WERI-Rb-1 (cell line): ENCODE measurements at regions not wholly inside any gene's neighbourhood (a gene's known extent, or its start where the extent isn't known, plus 50 kb on each side); places are given as distances from the start of the nearest gene placed in this dataset.

Experiments
- DNase-seq: peaks from one replicate; pipeline ENCODE4 v3.0.0-alpha.2; 2020
- H3K27ac ChIP-seq: fragments of 250-450 bp; sonication (Bioruptor Pico); 2 replicates; pipeline ENCODE4 v1.5.1; 2020; ENCODE audit warnings: mild to moderate bottlenecking, moderate library complexity
- H3K27me3 ChIP-seq: fragments of 250-450 bp; sonication (Bioruptor Pico); 2 replicates; pipeline ENCODE4 v1.5.1; 2021; ENCODE audit warnings: mild to moderate bottlenecking, low read depth, moderate library complexity; ENCODE audit not compliant: insufficient read depth, severe bottlenecking
- H3K36me3 ChIP-seq: fragments of 250-450 bp; sonication (Bioruptor Pico); 2 replicates; pipeline ENCODE4 v1.5.1; 2020; ENCODE audit warnings: mild to moderate bottlenecking, moderate library complexity
- H3K4me3 ChIP-seq: 2 replicates; pipeline ENCODE4 v1.5.1; 2011; ENCODE audit warnings: low read depth, mild to moderate bottlenecking, control low read depth, low read length
- H3K9me3 ChIP-seq: fragments of 250-450 bp; sonication (Bioruptor Pico); 2 replicates; pipeline ENCODE4 v1.5.1; 2021; ENCODE audit warnings: mild to moderate bottlenecking, moderate library complexity; ENCODE audit not compliant: severe bottlenecking
- TF ChIP-seq, protein P1 (sequence below): IDR thresholded peaks from 2 replicates; pipeline ENCODE4 v1.5.1; 2011; ENCODE audit warnings: low read depth, mild to moderate bottlenecking, control low read depth, inconsistent platforms, low read length

DNA sequence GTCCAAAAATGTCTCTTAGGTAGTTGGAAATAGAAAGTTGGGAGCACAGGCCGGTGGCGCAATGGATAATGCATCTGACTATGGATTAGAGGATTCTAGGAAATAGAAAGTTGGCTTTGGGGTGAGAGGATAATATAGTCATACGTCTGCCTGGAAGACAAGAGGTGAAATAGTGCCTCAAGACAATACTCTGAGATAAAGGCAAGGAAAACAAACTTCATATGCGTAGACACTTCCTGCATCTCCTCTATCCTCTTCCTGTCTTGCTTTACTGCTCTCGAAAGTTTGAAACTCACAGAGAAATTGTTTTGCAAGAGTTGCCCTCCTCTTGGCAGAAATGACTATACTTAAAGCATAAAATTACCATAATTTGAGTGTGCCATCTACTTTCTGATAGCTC is 153.2 kb upstream of the FBXL7 start:
- TF ChIP-seq, protein P1, sequence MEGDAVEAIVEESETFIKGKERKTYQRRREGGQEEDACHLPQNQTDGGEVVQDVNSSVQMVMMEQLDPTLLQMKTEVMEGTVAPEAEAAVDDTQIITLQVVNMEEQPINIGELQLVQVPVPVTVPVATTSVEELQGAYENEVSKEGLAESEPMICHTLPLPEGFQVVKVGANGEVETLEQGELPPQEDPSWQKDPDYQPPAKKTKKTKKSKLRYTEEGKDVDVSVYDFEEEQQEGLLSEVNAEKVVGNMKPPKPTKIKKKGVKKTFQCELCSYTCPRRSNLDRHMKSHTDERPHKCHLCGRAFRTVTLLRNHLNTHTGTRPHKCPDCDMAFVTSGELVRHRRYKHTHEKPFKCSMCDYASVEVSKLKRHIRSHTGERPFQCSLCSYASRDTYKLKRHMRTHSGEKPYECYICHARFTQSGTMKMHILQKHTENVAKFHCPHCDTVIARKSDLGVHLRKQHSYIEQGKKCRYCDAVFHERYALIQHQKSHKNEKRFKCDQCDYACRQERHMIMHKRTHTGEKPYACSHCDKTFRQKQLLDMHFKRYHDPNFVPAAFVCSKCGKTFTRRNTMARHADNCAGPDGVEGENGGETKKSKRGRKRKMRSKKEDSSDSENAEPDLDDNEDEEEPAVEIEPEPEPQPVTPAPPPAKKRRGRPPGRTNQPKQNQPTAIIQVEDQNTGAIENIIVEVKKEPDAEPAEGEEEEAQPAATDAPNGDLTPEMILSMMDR = no peak
- Histone ChIP-seq H3K27ac (no peak overlapping the region), H3K9me3 (no peaks in the 10 kb centered on the region), H3K4me3 (no peak overlapping the region), H3K36me3 (no peaks in the 10 kb centered on the region), H3K27me3 (no peaks in the 10 kb centered on the region)
- no peak for DNase-seq

DNA sequence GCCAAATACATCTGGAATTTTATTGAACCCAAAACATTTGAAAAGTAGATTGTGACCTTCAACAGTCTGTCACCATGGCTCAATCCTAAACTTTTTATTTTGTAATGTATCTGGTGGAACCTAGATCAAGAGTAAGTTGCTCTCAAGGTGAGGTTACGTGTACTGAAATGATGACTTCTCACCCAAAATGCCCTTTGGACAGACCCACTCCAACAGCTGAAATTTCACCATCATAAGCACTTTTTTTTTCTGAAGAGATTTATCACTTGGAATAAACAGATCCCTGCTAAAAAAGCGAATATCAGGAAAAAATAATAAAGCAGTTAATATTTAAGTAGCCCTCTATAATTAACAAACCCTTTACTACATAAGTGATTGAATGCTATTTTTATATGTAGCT is 155.0 kb upstream of the FBXL7 start:
- H3K27ac ChIP-seq = no peak overlapping the region
- no peak overlapping the region for H3K4me3 ChIP-seq
- H3K36me3 ChIP-seq = no peaks in the 10 kb centered on the region
- H3K27me3 ChIP-seq = no peaks in the 10 kb centered on the region
- TF ChIP-seq, protein P1 = no peak
- no peaks in the 10 kb centered on the region for H3K9me3 ChIP-seq
- DNase-seq = no peak

DNA sequence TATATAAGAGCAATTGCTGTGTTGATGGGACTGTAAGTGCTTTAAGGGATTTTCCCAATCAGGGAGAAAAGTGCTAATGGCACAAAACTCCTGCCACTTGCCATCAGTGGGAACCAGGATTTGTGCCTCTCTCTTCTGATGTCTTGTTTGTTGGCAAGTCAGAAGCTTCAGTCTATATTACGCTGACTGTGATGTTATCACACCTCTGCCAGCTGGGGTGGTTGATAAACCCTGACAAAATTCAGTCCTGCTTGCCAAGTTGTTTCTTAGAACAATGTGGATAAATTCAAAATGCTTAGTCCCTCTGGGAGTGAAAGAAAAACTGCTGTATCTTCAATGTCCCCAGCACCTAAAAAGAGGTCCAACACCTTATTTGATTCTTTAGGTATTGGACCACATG is 161.4 kb upstream of the FBXL7 start:
- TF ChIP-seq, protein P1 = no peak
- DNase-seq = no peak
- no peaks in the 10 kb centered on the region for H3K27me3 ChIP-seq
- H3K9me3 ChIP-seq = no peaks in the 10 kb centered on the region
- H3K27ac ChIP-seq = no peak overlapping the region
- H3K36me3 ChIP-seq = no peaks in the 10 kb centered on the region
- H3K4me3 ChIP-seq = no peak overlapping the region

DNA sequence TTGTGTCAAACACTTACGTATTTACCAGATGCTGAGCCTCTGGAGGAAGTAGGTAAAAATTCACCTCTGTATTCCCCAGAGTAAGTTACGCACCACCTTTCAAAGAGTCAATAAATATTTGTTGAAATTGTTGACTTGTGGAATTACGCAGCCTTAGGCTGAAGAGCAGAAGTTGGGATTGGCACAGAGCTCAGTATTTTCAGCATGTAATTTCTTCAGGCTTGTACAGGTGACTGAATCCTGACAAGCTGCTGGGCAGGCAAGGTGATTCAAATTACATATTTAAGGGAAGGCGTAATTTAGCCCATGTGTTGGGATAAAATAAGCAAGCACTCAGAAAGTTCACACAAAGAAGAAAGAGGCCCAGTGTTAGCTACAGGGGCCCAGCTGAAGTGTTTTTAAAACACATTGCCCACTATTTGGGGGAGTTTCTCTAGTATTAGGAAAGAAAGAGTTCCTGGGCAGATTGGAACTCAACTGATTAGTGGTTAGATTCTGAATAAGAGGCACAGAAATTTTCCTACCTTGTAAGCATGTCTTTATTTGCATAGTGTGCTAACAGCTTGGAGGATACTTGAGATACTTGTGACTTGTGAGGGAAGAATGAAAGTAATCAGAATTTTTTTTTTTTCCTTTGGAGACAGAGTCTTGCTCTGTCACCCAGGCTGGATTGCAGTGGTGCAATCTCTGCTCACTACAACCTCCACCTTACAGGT is 165.3 kb upstream of the FBXL7 start:
- TF ChIP-seq, protein P1 = no peak
- H3K27me3 ChIP-seq = no peaks in the 10 kb centered on the region
- peaks cover 5% of the 10 kb centered on the region for H3K9me3 ChIP-seq

DNA sequence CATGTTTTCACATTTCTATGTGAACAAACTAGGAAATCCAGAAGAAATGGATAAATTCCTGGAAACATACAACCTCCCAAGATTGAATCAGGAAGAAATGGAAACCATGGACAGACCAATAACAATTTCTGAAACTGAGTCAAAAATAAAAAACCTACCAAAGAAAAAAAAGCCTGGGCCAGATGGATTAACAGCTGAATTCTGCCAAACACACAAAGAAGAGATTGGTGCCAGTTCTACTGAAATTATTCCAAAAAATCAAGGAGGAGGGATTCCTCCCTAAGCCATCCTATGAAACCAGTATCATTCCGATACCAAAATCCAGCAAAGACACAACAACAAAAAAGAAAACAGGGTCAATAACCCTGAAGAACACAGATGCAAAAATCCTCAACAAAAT is 166.9 kb upstream of the FBXL7 start:
- no peak overlapping the region for H3K27ac ChIP-seq
- H3K36me3 ChIP-seq = no peaks in the 10 kb centered on the region
- H3K4me3 ChIP-seq = no peak overlapping the region
- DNase-seq = no peak
- TF ChIP-seq, protein P1 = no peak
- peaks cover 5% of the 10 kb centered on the region for H3K9me3 ChIP-seq
- H3K27me3 ChIP-seq = no peaks in the 10 kb centered on the region

More for the DNA sequence above, 165.3 kb upstream of the FBXL7 start:
- Histone ChIP-seq H3K36me3 (no peaks in the 10 kb centered on the region), H3K27ac (no peak overlapping the region), H3K4me3 (no peak overlapping the region)
- no peak for DNase-seq

DNA sequence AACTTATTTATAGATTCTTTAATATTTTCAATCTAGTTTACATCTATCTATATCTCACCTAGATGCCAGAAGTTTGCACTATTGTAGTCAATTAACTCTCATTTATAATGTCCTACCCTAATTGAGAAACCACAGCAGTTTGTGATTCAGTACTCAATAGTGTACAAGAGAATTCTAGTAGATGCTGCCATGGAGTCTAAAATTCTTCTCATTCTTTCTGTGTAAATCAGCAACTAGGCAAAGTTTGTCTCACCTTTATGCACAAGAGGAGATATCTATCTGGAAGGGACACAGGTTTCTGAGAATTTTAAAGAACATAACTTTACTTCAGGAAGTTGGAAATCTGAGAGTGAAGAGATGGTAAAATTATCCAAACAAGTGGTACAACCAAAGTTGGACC is 173.0 kb upstream of the FBXL7 start:
- no peak overlapping the region for H3K4me3 ChIP-seq
- no peaks in the 10 kb centered on the region for H3K27me3 ChIP-seq
- TF ChIP-seq, protein P1 = no peak
- no peaks in the 10 kb centered on the region for H3K36me3 ChIP-seq
- H3K27ac ChIP-seq = no peak overlapping the region
- DNase-seq = no peak
- no peaks in the 10 kb centered on the region for H3K9me3 ChIP-seq
